CD4-positive, alpha-beta T cell treated with Interleukin-6 for 4 hours (primary cell): ENCODE measurements at regions not wholly inside any gene's neighbourhood (a gene's known extent, or its start where the extent isn't known, plus 50 kb on each side); places are given as distances from the start of the nearest gene placed in this dataset.
"Not testable (repeated sequence)": the region's sequence is repeated elsewhere in the genome, so short reads cannot be mapped to it uniquely, and the experiment has no call there.

Experiments
- DNase-seq: peaks from one replicate; pipeline ENCODE4 v3.0.0-alpha.2; 2020; ENCODE audit warnings: mixed read lengths

- no peak for DNase-seq
Observed at GRCh38 chr5:158514319-158514985, 585.3 kb downstream of the EBF1 start.

- DNase-seq: no peak
Observed at GRCh38 chr5:158513490-158514318, 586.0 kb downstream of the EBF1 start.

GRCh38 chr5:158511454-158511853 is 588.3 kb downstream of the EBF1 start:
- DNase-seq: no peak

- no peak for DNase-seq
Observed at GRCh38 chr5:158510479-158510878, 589.2 kb downstream of the EBF1 start.

GRCh38 chr5:158506648-158507047 is 593.1 kb downstream of the EBF1 start:
- no peak for DNase-seq

GRCh38 chr5:158502686-158503085 is 597.0 kb downstream of the EBF1 start:
- DNase-seq: no peak

GRCh38 chr5:158499892-158500418 is 599.8 kb downstream of the EBF1 start:
- no peak for DNase-seq

GRCh38 chr5:158499075-158499891 is 600.4 kb downstream of the EBF1 start:
- DNase-seq: no peak

- no peak for DNase-seq
Observed at GRCh38 chr5:158496624-158497023, 603.1 kb downstream of the EBF1 start.

GRCh38 chr5:158494541-158494940 is 605.2 kb downstream of the EBF1 start:
- DNase-seq: no peak

GRCh38 chr5:158494044-158494443 is 605.7 kb downstream of the EBF1 start:
- not testable (repeated sequence) for DNase-seq

GRCh38 chr5:158492841-158493242 is 606.9 kb downstream of the EBF1 start:
- no peak for DNase-seq

GRCh38 chr5:158492136-158492535 is 607.6 kb downstream of the EBF1 start:
- no peak for DNase-seq

- DNase-seq: no peak
Observed at GRCh38 chr5:158487664-158488063, 612.1 kb downstream of the EBF1 start.

- DNase-seq: no peak
Observed at GRCh38 chr5:158487156-158487555, 612.6 kb downstream of the EBF1 start.

- DNase-seq: no peak
Observed at GRCh38 chr5:158486566-158486965, 613.1 kb downstream of the EBF1 start.

GRCh38 chr5:158485604-158486081 is 614.1 kb downstream of the EBF1 start:
- DNase-seq: no peak

GRCh38 chr5:158485047-158485446 is 614.7 kb downstream of the EBF1 start:
- no peak for DNase-seq

GRCh38 chr5:158484150-158484549 is 615.6 kb downstream of the EBF1 start:
- DNase-seq: no peak

- DNase-seq: no peak
Observed at GRCh38 chr5:158483281-158483860, 616.3 kb downstream of the EBF1 start.

GRCh38 chr5:158482125-158482524 is 617.6 kb downstream of the EBF1 start:
- DNase-seq: no peak

- no peak for DNase-seq
Observed at GRCh38 chr5:158478139-158478538, 619.2 kb upstream of the CLINT1 start.

- no peak for DNase-seq
Observed at GRCh38 chr5:158477214-158477613, 618.3 kb upstream of the CLINT1 start.
